GM19193 (cell line): ENCODE measurements at regions not wholly inside any gene's neighbourhood (a gene's known extent, or its start where the extent isn't known, plus 50 kb on each side); places are given as distances from the start of the nearest gene placed in this dataset.

Source experiments
- POLR2A ChIP-seq: IDR thresholded peaks from 4 replicates; pipeline ENCODE4 v1.6.1; 2011; ENCODE audit not compliant: insufficient read depth, insufficient read length; ENCODE audit errors: extremely low read depth

GRCh38 chr2:2931318-2932075, 446.1 kb downstream of the EIPR1 start:
- no peak for TF ChIP-seq POLR2A

- no peak for TF ChIP-seq POLR2A
Measured at GRCh38 chr2:2930841-2931240, 446.8 kb downstream of the EIPR1 start.

- TF ChIP-seq POLR2A: no peak
Measured at GRCh38 chr2:2926858-2927175, 450.8 kb downstream of the EIPR1 start.

- TF ChIP-seq POLR2A: no peak
Measured at GRCh38 chr2:2926009-2926857, 451.4 kb downstream of the EIPR1 start.

GRCh38 chr2:2922156-2922555, 455.5 kb downstream of the EIPR1 start:
- TF ChIP-seq POLR2A: no peak

- no peak for TF ChIP-seq POLR2A
Measured at GRCh38 chr2:2921011-2921720, 456.5 kb downstream of the EIPR1 start.

GRCh38 chr2:2919574-2920365, 457.8 kb downstream of the EIPR1 start:
- TF ChIP-seq POLR2A: no peak

GRCh38 chr2:2919026-2919425, 458.6 kb downstream of the EIPR1 start:
- no peak for TF ChIP-seq POLR2A

- no peak for TF ChIP-seq POLR2A
Measured at GRCh38 chr2:2916621-2917020, 461.0 kb downstream of the EIPR1 start.

- TF ChIP-seq POLR2A: no peak
Measured at GRCh38 chr2:2914252-2914651, 463.4 kb downstream of the EIPR1 start.

GRCh38 chr2:2913601-2914120, 464.0 kb downstream of the EIPR1 start:
- TF ChIP-seq POLR2A: no peak

- no peak for TF ChIP-seq POLR2A
Measured at GRCh38 chr2:2912731-2913130, 464.9 kb downstream of the EIPR1 start.

GRCh38 chr2:2912293-2912692, 465.3 kb downstream of the EIPR1 start:
- no peak for TF ChIP-seq POLR2A

- no peak for TF ChIP-seq POLR2A
Measured at GRCh38 chr2:2910259-2910658, 467.4 kb downstream of the EIPR1 start.

GRCh38 chr2:2909086-2910035, 468.3 kb downstream of the EIPR1 start:
- TF ChIP-seq POLR2A: no peak
